Activated CD8-positive, alpha-beta memory T cell treated with anti-CD3 and anti-CD28 coated beads for 24 hours (primary cell): ENCODE measurements at regions not wholly inside any gene's neighbourhood (a gene's known extent, or its start where the extent isn't known, plus 50 kb on each side); places are given as distances from the start of the nearest gene placed in this dataset.
"Not testable (repeated sequence)": the region's sequence is repeated elsewhere in the genome, so short reads cannot be mapped to it uniquely, and the experiment has no call there.

Experiments
- DNase-seq: peaks from one replicate; pipeline ENCODE4 v3.0.0-alpha.2; 2020

GRCh38 chr10:60564475-60564874 is 174.8 kb upstream of the ANK3 start:
- DNase-seq: no peak

GRCh38 chr10:60560451-60560850 is 170.8 kb upstream of the ANK3 start:
- no peak for DNase-seq

- no peak for DNase-seq
These were observed 166.0 kb upstream of the ANK3 start for GRCh38 chr10:60555700-60556099.

- DNase-seq: no peak
These were observed 160.0 kb upstream of the ANK3 start for GRCh38 chr10:60549686-60550085.

- no peak for DNase-seq
These were observed 153.0 kb upstream of the ANK3 start for GRCh38 chr10:60542657-60543056.

- no peak for DNase-seq
These were observed 151.8 kb upstream of the ANK3 start for GRCh38 chr10:60541451-60541850.

- no peak for DNase-seq
These were observed 148.0 kb upstream of the ANK3 start for GRCh38 chr10:60537697-60538096.

GRCh38 chr10:60536529-60537114 is 146.9 kb upstream of the ANK3 start:
- no peak for DNase-seq

- DNase-seq: no peak
These were observed 145.8 kb upstream of the ANK3 start for GRCh38 chr10:60535427-60535826.

GRCh38 chr10:60534761-60535389 is 145.2 kb upstream of the ANK3 start:
- no peak for DNase-seq

GRCh38 chr10:60532696-60533468 is 143.2 kb upstream of the ANK3 start:
- DNase-seq: no peak

- no peak for DNase-seq
These were observed 141.3 kb upstream of the ANK3 start for GRCh38 chr10:60531006-60531405.

- no peak for DNase-seq
These were observed 138.0 kb upstream of the ANK3 start for GRCh38 chr10:60527676-60528075.

GRCh38 chr10:60525716-60526585 is 136.3 kb upstream of the ANK3 start:
- no peak for DNase-seq

- no peak for DNase-seq
These were observed 134.9 kb upstream of the ANK3 start for GRCh38 chr10:60524541-60524940.

GRCh38 chr10:60523371-60523770 is 133.7 kb upstream of the ANK3 start:
- not testable (repeated sequence) for DNase-seq

- no peak for DNase-seq
These were observed 132.9 kb upstream of the ANK3 start for GRCh38 chr10:60522617-60523016.

GRCh38 chr10:60521974-60522405 is 132.3 kb upstream of the ANK3 start:
- no peak for DNase-seq

- no peak for DNase-seq
These were observed 129.1 kb upstream of the ANK3 start for GRCh38 chr10:60518745-60519144.

GRCh38 chr10:60517805-60518204 is 128.1 kb upstream of the ANK3 start:
- DNase-seq: no peak

GRCh38 chr10:60513281-60513680 is 123.6 kb upstream of the ANK3 start:
- DNase-seq: no peak

- no peak for DNase-seq
These were observed 122.0 kb upstream of the ANK3 start for GRCh38 chr10:60511477-60512229.
